IPS-18a (cell line): ENCODE measurements at regions not wholly inside any gene's neighbourhood (a gene's known extent, or its start where the extent isn't known, plus 50 kb on each side); places are given as distances from the start of the nearest gene placed in this dataset.

ENCODE experiments used
- H3K27ac ChIP-seq: one replicate; pipeline ENCODE4 v1.5.1; 2013; ENCODE audit warnings: low read length
- H3K27me3 ChIP-seq: one replicate; pipeline ENCODE4 v1.6.1; 2013; ENCODE audit warnings: mild to moderate bottlenecking, low read length; ENCODE audit not compliant: control insufficient read depth, insufficient read depth
- H3K36me3 ChIP-seq: one replicate; pipeline ENCODE4 v1.6.1; 2013; ENCODE audit warnings: low read depth, low read length; ENCODE audit not compliant: control insufficient read depth
- H3K4me1 ChIP-seq: one replicate; pipeline ENCODE4 v1.6.1; 2013; ENCODE audit warnings: low read depth, low read length; ENCODE audit not compliant: control insufficient read depth
- H3K4me3 ChIP-seq: one replicate; pipeline ENCODE4 v1.5.1; 2013; ENCODE audit warnings: low read length
- H3K9ac ChIP-seq: one replicate; pipeline ENCODE4 v1.6.1; 2013; ENCODE audit warnings: mild to moderate bottlenecking, low read length, moderate library complexity
- H3K9me3 ChIP-seq: one replicate; pipeline ENCODE4 v1.6.1; 2013; ENCODE audit warnings: low read depth, low read length; ENCODE audit not compliant: control insufficient read depth

DNA sequence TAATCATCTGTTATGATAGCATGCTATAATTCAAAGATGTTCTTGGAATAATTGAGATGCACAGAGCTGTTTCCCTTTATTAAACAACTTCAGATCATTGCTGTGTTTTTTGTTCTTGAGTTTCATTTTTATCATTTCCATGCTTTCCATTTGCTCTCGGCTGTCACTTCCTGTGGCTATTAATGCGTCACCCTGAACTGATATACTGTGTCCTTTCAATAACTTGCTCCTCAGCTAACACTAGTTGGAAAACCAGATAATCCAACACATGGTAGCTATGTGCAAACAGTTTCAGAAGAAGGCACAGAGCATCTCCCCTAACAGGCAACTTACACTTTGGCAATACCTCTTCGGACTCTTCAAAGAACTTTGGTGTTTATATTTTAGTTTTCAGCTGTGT lies 376.0 kb downstream of the GBA3 start:
- no peak overlapping the region for H3K27ac ChIP-seq
- H3K36me3 ChIP-seq = no peaks in the 10 kb centered on the region
- no peak overlapping the region for H3K9ac ChIP-seq
- no peaks in the 10 kb centered on the region for H3K27me3 ChIP-seq
- H3K4me1 ChIP-seq = no peaks in the 10 kb centered on the region
- no peak overlapping the region for H3K4me3 ChIP-seq
- no peaks in the 10 kb centered on the region for H3K9me3 ChIP-seq

- Histone ChIP-seq H3K27ac (no peak overlapping the region), H3K9ac (no peak overlapping the region)
These were observed 375.6 kb downstream of the GBA3 start for GRCh38 chr4:23068287-23068686.

DNA sequence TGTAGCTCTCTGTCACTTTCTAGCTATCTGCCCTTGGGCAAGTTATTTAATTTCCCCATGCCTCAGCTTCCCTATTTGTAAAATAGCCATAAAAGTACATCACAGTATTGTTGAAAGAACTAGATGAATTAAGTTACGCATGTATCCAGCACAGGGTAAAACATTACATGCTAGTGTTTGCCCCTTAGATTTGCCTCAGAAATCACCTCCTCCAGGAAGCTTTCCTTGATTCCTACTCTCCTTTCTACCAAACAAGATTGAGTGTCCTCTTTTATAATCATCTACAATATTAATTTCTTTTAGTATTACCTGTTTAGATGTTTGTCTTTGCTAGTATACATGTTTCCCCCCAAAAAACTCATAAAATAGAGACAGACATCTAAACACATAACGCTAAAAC lies 369.5 kb downstream of the GBA3 start:
- Histone ChIP-seq H3K9me3 (no peaks in the 10 kb centered on the region), H3K4me1 (peaks cover 3% of the 10 kb centered on the region), H3K9ac (no peak overlapping the region), H3K36me3 (no peaks in the 10 kb centered on the region), H3K27ac (no peak overlapping the region), H3K4me3 (no peak overlapping the region), H3K27me3 (no peaks in the 10 kb centered on the region)

More at GRCh38 chr4:23068287-23068686, 375.6 kb downstream of the GBA3 start:
- Histone ChIP-seq H3K4me3 (no peak overlapping the region), H3K9me3 (no peaks in the 10 kb centered on the region), H3K4me1 (no peaks in the 10 kb centered on the region), H3K36me3 (no peaks in the 10 kb centered on the region), H3K27me3 (no peaks in the 10 kb centered on the region)

- Histone ChIP-seq H3K9ac (no peak overlapping the region), H3K27ac (no peak overlapping the region), H3K27me3 (no peaks in the 10 kb centered on the region), H3K4me1 (peaks cover 3% of the 10 kb centered on the region), H3K9me3 (no peaks in the 10 kb centered on the region), H3K36me3 (no peaks in the 10 kb centered on the region), H3K4me3 (no peak overlapping the region)
These were observed 368.7 kb downstream of the GBA3 start for GRCh38 chr4:23061431-23061830.

GRCh38 chr4:23060776-23061175 lies 368.0 kb downstream of the GBA3 start:
- no peak overlapping the region for H3K4me3 ChIP-seq
- H3K4me1 ChIP-seq = peaks cover 3% of the 10 kb centered on the region
- H3K36me3 ChIP-seq = no peaks in the 10 kb centered on the region
- H3K27ac ChIP-seq = no peak overlapping the region
- H3K27me3 ChIP-seq = no peaks in the 10 kb centered on the region
- no peaks in the 10 kb centered on the region for H3K9me3 ChIP-seq
- no peak overlapping the region for H3K9ac ChIP-seq

GRCh38 chr4:23058165-23058776 lies 365.5 kb downstream of the GBA3 start:
- Histone ChIP-seq H3K27me3 (no peaks in the 10 kb centered on the region), H3K9me3 (no peaks in the 10 kb centered on the region), H3K4me3 (no peak overlapping the region), H3K4me1 (peaks cover 3% of the 10 kb centered on the region), H3K36me3 (no peaks in the 10 kb centered on the region), H3K27ac (no peak overlapping the region), H3K9ac (no peak overlapping the region)

- Histone ChIP-seq H3K9ac (no peak overlapping the region), H3K36me3 (no peaks in the 10 kb centered on the region), H3K4me1 (peaks cover 5% of the 10 kb centered on the region), H3K4me3 (no peak overlapping the region), H3K27me3 (no peaks in the 10 kb centered on the region), H3K27ac (no peak overlapping the region), H3K9me3 (no peaks in the 10 kb centered on the region)
These were observed 348.8 kb downstream of the GBA3 start for GRCh38 chr4:23041501-23041900.

GRCh38 chr4:23040539-23040938 lies 347.8 kb downstream of the GBA3 start:
- Histone ChIP-seq H3K4me3 (no peak overlapping the region), H3K36me3 (no peaks in the 10 kb centered on the region), H3K9ac (no peak overlapping the region), H3K9me3 (no peaks in the 10 kb centered on the region), H3K4me1 (peaks cover 5% of the 10 kb centered on the region), H3K27me3 (no peaks in the 10 kb centered on the region), H3K27ac (no peak overlapping the region)

GRCh38 chr4:23039818-23040217 lies 347.1 kb downstream of the GBA3 start:
- Histone ChIP-seq H3K9ac (no peak overlapping the region), H3K4me1 (peaks cover 5% of the 10 kb centered on the region), H3K27me3 (no peaks in the 10 kb centered on the region), H3K9me3 (no peaks in the 10 kb centered on the region), H3K27ac (no peak overlapping the region), H3K36me3 (no peaks in the 10 kb centered on the region), H3K4me3 (no peak overlapping the region)

DNA sequence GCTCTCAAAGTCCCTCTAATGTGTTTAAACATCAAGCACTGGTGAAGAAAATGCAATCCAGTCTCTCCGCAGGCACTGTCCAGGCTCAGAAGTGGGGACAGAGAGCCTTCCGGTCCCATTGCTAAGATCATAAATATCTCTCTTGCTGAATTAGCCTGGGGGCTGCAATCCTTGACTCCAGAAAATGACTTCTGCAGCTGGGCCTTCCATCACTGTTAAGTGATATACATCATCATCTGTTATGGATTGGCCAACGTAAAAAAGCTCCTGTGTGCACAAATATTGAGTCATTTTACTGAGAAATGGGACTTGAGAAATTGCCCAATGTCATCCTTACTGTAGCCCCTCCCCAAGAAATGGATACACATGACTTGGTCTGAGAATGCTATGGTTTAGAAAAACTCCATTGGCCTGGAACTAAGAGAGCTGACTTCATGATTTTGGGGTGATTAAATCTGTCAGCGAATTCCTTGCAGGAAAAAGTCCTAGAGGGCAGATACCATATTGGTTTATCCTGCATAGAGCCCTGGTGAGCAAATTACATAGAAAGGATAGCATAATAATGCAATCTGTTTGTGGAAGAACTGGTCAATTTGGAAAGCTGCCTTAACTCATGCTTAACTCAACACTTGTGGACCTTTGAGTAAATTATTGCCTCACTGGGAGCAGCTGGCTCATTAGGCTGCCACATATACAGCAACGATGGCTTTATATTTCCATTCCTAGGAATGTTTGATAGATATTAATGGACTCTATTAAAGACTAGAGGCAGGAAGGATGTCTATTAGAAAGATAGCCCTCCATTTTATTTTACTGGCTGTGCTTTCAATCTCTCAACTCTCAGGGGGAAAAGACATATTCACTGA lies 346.1 kb downstream of the GBA3 start:
- Histone ChIP-seq H3K36me3 (no peaks in the 10 kb centered on the region), H3K4me1 (peaks cover 5% of the 10 kb centered on the region), H3K27me3 (no peaks in the 10 kb centered on the region), H3K9ac (no peak overlapping the region), H3K9me3 (no peaks in the 10 kb centered on the region), H3K27ac (no peak overlapping the region), H3K4me3 (no peak overlapping the region)

DNA sequence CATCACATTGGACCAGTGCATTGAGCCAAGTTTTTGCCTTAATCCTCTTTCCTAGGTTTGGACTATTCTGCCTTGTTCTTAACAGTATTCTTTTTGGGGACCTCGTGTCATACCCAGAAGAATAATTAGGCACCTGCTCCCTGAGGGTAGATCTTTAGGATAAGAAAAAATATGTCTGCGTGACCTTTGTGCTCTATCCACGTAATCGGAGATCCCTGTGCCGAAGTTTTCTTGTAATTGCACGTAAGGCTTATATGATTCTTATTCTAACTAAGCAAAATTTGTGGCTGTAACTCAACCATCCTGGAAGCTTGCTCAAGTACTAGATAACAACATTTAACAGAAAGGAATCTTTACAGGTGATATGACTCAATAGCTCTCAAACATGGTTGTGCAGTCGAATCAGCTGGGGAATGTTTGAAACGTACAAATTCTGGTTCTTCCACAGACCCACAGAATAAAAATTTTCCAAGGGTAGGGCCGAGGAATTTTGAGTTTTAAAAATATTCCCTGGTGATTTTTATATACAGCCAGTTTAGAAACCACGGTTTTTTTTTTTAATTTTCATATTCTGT lies 344.3 kb downstream of the GBA3 start:
- H3K4me3 ChIP-seq = no peak overlapping the region
- H3K36me3 ChIP-seq = no peaks in the 10 kb centered on the region

More for the DNA sequence above, 344.3 kb downstream of the GBA3 start:
- Histone ChIP-seq H3K27ac (no peak overlapping the region), H3K9me3 (no peaks in the 10 kb centered on the region), H3K27me3 (no peaks in the 10 kb centered on the region), H3K9ac (no peak overlapping the region), H3K4me1 (peaks cover 5% of the 10 kb centered on the region)
